ENCODE measurements at regions not wholly inside any gene's neighbourhood (a gene's known extent, or its start where the extent isn't known, plus 50 kb on each side); places are given as distances from the start of the nearest gene placed in this dataset.

- TF ChIP-seq ZFX (IDR thresholded peaks at IDR 0.05; ENCODE audit: borderline replicate concordance) (no peak), CTCF (IDR thresholded peaks at IDR 0.05) (no peak)
- H3K27ac ChIP-seq = no peak overlapping the region
Measured at GRCh38 chr21:33155422-33155821, 74.3 kb upstream of the IFNAR2 start.

- H3K27ac ChIP-seq = no peak overlapping the region
- no peak for TF ChIP-seq CTCF (IDR thresholded peaks at IDR 0.05)
Measured at GRCh38 chr21:33157303-33157702, 72.4 kb upstream of the IFNAR2 start.

- TF ChIP-seq ZFX (IDR thresholded peaks at IDR 0.05; ENCODE audit: borderline replicate concordance) (no peak), CTCF (IDR thresholded peaks at IDR 0.05) (no peak)
- H3K27ac ChIP-seq = no peak overlapping the region
Measured at GRCh38 chr21:33158654-33159053, 71.1 kb upstream of the IFNAR2 start.

- H3K27ac ChIP-seq = no peak overlapping the region
Measured at GRCh38 chr21:33162436-33162951, 67.2 kb upstream of the IFNAR2 start.

GRCh38 chr21:33168886-33169285 is 60.9 kb upstream of the IFNAR2 start:
- TF ChIP-seq CTCF (IDR thresholded peaks at IDR 0.05) (no peak), ZFX (IDR thresholded peaks at IDR 0.05; ENCODE audit: borderline replicate concordance) (no peak)
- H3K27ac ChIP-seq = no peak overlapping the region

More at GRCh38 chr21:33162436-33162951, 67.2 kb upstream of the IFNAR2 start:
- TF ChIP-seq ZFX (IDR thresholded peaks at IDR 0.05; ENCODE audit: borderline replicate concordance) = no peak
- no peak for TF ChIP-seq CTCF (IDR thresholded peaks at IDR 0.05)

GRCh38 chr21:33169359-33169758 is 60.4 kb upstream of the IFNAR2 start:
- no peak for TF ChIP-seq CTCF (IDR thresholded peaks at IDR 0.05)
- H3K27ac ChIP-seq = no peak overlapping the region

GRCh38 chr21:33171616-33172169 is 58.0 kb upstream of the IFNAR2 start:
- no peak for TF ChIP-seq CTCF (IDR thresholded peaks at IDR 0.05)
- no peak for TF ChIP-seq ZFX (IDR thresholded peaks at IDR 0.05; ENCODE audit: borderline replicate concordance)
- H3K27ac ChIP-seq = no peak overlapping the region
